ENCODE measurements at regions not wholly inside any gene's neighbourhood (a gene's known extent, or its start where the extent isn't known, plus 50 kb on each side); places are given as distances from the start of the nearest gene placed in this dataset.
"Not testable (repeated sequence)": the region's sequence is repeated elsewhere in the genome, so short reads cannot be mapped to it uniquely, and the experiment has no call there.

DNA sequence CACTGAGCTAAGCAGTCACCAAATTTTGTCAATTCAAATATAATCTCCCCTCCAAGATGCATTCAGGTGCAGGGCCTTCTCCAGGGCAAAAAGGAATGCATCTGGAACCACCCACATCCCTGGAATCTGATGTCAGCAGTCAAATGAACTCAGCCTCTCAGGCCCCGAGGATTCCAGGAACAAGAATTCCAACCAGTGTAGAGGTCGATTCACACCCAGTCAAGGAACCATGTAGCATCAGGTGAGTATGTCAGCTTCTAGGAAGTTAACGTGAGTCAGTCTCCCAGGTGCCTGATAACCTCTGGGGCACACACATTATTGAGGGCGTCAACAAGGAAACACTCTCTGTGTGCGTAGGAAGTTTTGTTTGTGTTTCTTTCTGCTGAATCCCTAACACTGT is 122.2 kb upstream of the VOPP1 start:
- H3K27me3 Mint-ChIP-seq: peaks cover 18% of the 10 kb centered on the region
- not testable (repeated sequence) for H3K9me3 Mint-ChIP-seq; H3K27ac Mint-ChIP-seq (ENCODE audit: low read depth); H3K4me1 Mint-ChIP-seq; H3K4me3 Mint-ChIP-seq; DNase-seq (ENCODE audit: low spot score in 2 of 2); H3K36me3 Mint-ChIP-seq (ENCODE audit: insufficient read depth); ATAC-seq (replicated peaks; ENCODE audit: extremely low read depth, poor library complexity, severe bottlenecking)

DNA sequence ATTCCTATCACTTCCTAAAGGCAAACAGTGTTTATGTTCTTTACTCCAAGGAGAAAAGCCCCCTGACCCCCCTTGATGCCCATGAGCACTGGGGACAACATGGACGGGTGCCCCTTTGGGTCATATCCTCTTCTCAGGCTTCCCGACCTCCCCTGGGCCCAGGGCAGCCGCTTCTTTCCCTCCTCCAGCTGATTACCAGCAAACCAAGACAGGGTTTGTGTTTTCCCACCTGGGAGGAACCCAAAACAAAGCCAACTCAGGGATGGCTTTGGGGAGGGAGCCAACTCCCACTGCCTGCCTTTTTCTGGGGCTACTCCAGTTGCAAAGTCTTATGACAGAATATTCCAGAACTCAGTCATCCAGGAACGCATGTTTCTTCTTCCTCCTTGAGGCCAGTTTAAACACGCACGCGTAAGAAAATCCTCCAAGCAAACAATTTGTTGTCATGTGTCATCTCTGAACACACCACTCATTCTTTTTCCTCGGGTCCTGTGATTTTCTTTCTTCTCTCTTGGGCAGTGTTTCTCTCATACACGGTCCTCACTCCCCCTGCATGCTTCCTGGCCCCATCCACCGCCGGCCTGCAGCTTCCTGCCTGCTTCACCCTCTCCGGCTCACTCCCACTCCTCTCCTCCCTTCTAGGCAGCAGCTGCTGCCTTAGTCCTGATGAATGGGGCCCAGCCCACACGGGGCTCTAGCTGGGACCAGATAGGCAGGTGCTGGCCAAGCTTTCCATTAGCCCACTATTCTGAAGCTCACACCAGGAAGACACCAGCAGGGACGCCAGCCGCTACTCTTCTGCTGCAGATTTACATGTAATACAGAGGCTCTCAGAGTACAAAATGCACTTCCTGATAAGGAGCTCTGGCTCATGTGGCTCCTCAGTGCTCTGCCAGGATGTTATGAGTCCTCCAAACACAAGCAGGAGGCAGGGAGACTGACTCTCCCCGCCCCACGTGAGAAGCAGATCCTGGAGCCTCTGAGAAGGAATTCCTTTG is 116.7 kb upstream of the VOPP1 start:
- not testable (repeated sequence) for H3K4me1 Mint-ChIP-seq; H3K27ac Mint-ChIP-seq (ENCODE audit: low read depth); H3K4me3 Mint-ChIP-seq; H3K36me3 Mint-ChIP-seq (ENCODE audit: insufficient read depth); DNase-seq (ENCODE audit: low spot score in 2 of 2); H3K9me3 Mint-ChIP-seq
- peak; percentile 28 for ATAC-seq (replicated peaks; ENCODE audit: extremely low read depth, poor library complexity, severe bottlenecking)
- H3K27me3 Mint-ChIP-seq: peaks cover 40% of the 10 kb centered on the region

DNA sequence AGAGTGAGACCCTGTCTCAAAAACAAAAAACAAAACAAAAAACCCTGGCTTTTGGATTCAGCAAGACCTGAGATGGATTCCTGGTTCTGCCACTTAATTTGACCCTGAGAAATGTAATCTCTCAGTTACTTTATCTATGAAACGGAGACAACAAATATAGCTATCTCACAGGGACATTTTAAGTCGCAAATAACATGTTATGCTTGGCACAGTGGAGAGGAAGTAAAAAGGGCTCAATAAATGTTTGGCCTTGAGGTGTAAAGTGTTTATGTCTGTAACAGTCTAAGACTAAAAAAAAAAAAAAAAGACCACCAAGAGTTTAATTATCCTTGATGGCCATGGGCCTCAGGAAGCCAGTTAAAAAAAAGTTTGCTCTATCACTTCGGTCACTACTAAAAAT is 116.0 kb upstream of the VOPP1 start:
- DNase-seq (ENCODE audit: low spot score in 2 of 2); ATAC-seq (replicated peaks; ENCODE audit: extremely low read depth, poor library complexity, severe bottlenecking); H3K9me3 Mint-ChIP-seq; H3K4me1 Mint-ChIP-seq; H3K27ac Mint-ChIP-seq (ENCODE audit: low read depth); H3K36me3 Mint-ChIP-seq (ENCODE audit: insufficient read depth); H3K4me3 Mint-ChIP-seq: not testable (repeated sequence)
- H3K27me3 Mint-ChIP-seq: peaks cover 47% of the 10 kb centered on the region

DNA sequence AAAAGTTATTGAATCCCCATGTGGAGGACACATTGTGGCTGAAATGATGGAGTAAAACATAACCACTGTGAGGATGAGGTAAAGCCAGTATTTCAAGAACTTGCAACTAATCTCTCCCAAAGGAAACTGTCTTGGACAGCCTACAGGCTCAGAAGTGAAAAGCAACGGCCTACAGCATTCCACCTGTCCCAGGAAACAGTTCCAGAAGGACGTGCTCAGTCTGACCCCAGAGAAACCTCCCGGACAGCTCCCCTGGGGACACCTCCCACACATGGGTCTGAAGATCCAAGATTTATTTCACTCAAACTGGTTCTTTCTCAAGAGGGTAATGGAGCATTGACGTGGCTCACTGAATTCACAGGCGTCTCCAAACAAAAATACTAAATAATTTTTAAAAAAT is 115.0 kb upstream of the VOPP1 start:
- not testable (repeated sequence) for DNase-seq (ENCODE audit: low spot score in 2 of 2); H3K9me3 Mint-ChIP-seq; ATAC-seq (replicated peaks; ENCODE audit: extremely low read depth, poor library complexity, severe bottlenecking); H3K4me1 Mint-ChIP-seq; H3K4me3 Mint-ChIP-seq; H3K36me3 Mint-ChIP-seq (ENCODE audit: insufficient read depth); H3K27ac Mint-ChIP-seq (ENCODE audit: low read depth)
- H3K27me3 Mint-ChIP-seq: peaks cover 54% of the 10 kb centered on the region

DNA sequence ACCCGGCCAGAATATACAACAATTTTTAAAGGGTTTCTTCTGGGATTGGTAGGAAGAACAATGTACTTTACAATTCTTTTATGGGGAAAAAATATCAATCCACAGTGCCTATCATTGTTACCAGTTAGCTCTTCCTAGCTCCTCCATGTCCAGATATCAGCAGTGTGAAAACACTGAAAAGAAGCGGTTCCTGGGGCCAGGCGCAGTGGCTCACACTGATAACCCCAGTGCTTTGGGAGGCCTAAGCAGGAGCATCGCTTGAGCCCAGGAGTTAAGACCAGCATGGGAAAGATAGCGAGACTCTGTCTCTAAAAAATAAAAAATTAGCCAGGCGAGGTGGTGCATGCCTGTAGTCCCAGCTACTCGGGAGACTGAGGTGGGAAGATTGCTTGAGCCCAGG is 114.5 kb upstream of the VOPP1 start:
- not testable (repeated sequence) for H3K9me3 Mint-ChIP-seq; H3K36me3 Mint-ChIP-seq (ENCODE audit: insufficient read depth); H3K27ac Mint-ChIP-seq (ENCODE audit: low read depth); H3K4me1 Mint-ChIP-seq; H3K4me3 Mint-ChIP-seq; DNase-seq (ENCODE audit: low spot score in 2 of 2); ATAC-seq (replicated peaks; ENCODE audit: extremely low read depth, poor library complexity, severe bottlenecking)
- H3K27me3 Mint-ChIP-seq: peaks cover 54% of the 10 kb centered on the region

DNA sequence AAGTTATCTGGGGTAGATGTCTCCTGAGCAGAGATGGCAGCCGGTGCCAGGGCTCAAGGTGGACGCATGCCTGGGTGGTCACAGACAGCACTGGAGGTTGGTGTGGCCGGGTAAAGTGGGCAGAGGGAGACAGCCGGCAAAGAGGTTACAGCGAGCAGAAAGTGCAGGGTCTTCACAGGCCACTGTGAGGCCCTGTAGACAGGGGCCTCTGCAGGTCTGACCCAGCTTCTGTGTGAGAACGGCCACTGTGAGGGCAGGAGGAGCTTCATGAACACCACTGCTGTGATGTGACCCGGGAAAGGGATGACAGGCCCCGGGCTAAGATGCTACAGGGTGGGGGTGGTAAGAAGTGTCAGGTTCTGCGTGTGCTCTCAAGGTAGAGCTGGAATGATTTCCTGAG is 111.2 kb upstream of the VOPP1 start:
- DNase-seq (ENCODE audit: low spot score in 2 of 2); ATAC-seq (replicated peaks; ENCODE audit: extremely low read depth, poor library complexity, severe bottlenecking); H3K4me3 Mint-ChIP-seq; H3K36me3 Mint-ChIP-seq (ENCODE audit: insufficient read depth); H3K27ac Mint-ChIP-seq (ENCODE audit: low read depth); H3K9me3 Mint-ChIP-seq; H3K4me1 Mint-ChIP-seq: not testable (repeated sequence)
- H3K27me3 Mint-ChIP-seq: peaks cover 27% of the 10 kb centered on the region

DNA sequence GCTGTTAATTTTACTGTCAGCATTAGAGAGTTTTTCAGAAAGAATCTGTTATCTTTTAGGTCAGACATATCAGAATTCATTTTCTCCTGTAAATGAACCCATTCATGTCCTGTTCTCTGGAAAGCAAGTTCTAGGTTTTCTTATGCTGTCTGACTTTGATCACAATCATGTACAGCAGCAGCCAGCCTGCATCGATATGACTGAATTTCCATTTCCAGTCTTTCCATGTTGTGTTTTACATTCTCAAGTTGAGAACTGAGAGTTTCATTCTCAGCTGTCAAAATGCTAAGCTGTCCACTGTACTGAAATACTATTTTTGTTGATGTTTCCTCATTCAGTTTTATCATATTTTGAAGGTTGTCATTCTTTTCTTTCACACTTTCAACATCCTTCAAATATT is 103.3 kb upstream of the VOPP1 start:
- H3K27ac Mint-ChIP-seq (ENCODE audit: low read depth); H3K36me3 Mint-ChIP-seq (ENCODE audit: insufficient read depth); H3K4me3 Mint-ChIP-seq; DNase-seq (ENCODE audit: low spot score in 2 of 2); H3K4me1 Mint-ChIP-seq; ATAC-seq (replicated peaks; ENCODE audit: extremely low read depth, poor library complexity, severe bottlenecking); H3K9me3 Mint-ChIP-seq; H3K27me3 Mint-ChIP-seq: not testable (repeated sequence)

DNA sequence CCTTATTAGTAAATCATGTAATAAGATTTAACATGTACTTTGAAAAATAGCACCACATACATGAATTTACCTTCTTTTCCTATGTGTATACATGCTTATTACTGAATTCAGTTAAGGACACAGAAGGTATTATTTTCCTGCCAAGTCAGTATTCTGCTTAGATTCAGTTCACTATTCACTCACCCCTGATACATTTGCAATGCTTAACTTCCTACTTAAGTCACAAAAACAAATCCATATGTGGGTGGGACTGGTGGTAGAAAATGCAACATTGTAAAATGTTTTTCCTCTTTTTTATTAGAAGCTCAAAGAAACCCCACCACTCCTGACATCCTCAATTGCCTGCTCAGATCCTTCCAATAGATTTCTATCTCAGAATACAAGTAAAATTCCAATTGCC is 101.2 kb upstream of the VOPP1 start:
- ATAC-seq (replicated peaks; ENCODE audit: extremely low read depth, poor library complexity, severe bottlenecking); H3K4me1 Mint-ChIP-seq; H3K27ac Mint-ChIP-seq (ENCODE audit: low read depth); DNase-seq (ENCODE audit: low spot score in 2 of 2); H3K36me3 Mint-ChIP-seq (ENCODE audit: insufficient read depth); H3K4me3 Mint-ChIP-seq; H3K9me3 Mint-ChIP-seq: not testable (repeated sequence)
- peaks cover 10% of the 10 kb centered on the region for H3K27me3 Mint-ChIP-seq

DNA sequence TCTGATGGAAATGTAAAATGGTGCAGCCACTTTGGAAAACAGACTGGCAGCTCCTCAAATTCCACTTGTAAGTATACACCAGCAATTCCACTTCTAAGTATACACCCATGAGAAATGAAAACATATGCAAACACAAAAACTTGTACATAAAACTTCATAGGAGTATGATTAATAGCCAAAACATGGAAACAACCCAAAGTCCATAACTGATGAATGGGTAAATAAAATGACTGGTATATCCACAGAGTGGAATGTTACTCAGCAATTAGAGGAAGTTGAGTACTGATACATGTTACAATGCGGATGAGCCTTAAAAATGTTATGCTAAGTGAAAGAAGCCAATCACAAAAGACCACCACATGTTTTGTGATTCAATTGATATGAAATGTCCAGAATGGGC is 99.8 kb upstream of the VOPP1 start:
- peaks cover 15% of the 10 kb centered on the region for H3K27me3 Mint-ChIP-seq
- H3K27ac Mint-ChIP-seq (ENCODE audit: low read depth); H3K36me3 Mint-ChIP-seq (ENCODE audit: insufficient read depth); H3K4me1 Mint-ChIP-seq; ATAC-seq (replicated peaks; ENCODE audit: extremely low read depth, poor library complexity, severe bottlenecking); H3K9me3 Mint-ChIP-seq; H3K4me3 Mint-ChIP-seq; DNase-seq (ENCODE audit: low spot score in 2 of 2): not testable (repeated sequence)

DNA sequence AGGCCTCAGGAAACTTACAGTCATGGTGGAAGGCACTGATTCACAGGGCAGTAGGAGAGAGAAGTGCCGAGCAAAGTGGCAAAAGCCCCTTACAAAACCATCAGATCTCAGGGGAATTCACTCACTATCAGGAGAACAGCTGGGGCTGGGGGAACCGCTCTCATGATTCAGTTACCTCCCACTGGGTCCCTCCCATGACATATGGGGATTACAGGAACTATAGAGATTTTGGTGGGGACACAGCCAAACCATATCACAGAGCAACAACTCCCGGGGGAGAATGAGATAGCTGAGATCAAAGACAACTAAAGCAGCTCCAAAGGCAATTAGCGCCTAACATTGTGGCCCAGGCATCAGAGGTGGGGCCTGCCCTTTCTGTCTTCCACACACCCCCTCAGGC is 85.4 kb upstream of the VOPP1 start:
- ATAC-seq (replicated peaks; ENCODE audit: extremely low read depth, poor library complexity, severe bottlenecking) (no peak), DNase-seq (ENCODE audit: low spot score in 2 of 2) (no peak)
- Mint-ChIP-seq H3K27ac (ENCODE audit: low read depth) (no peak overlapping the region), H3K36me3 (ENCODE audit: insufficient read depth) (no peaks in the 10 kb centered on the region), H3K9me3 (no peaks in the 10 kb centered on the region), H3K4me3 (no peak overlapping the region), H3K4me1 (no peaks in the 10 kb centered on the region), H3K27me3 (peaks cover 14% of the 10 kb centered on the region)

DNA sequence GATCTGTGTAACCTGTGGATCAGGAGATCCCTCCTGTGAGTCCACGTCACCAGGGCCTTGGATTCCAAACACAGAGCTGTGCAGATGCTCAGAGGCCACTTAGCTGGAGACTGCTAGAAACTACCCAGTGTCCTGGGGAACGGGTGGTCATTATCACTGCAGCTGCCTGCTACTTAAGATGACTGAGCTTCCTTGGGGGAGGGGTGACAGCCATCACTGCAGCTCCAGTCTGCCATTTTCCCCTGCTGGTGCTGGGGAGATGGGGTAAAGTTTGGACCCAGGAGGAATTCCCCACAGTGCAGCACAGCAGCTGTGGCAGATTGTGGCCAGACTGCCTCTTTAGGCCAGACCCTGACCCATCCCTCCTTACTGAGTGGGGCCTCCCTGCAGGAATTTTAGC is 78.8 kb upstream of the VOPP1 start:
- DNase-seq (ENCODE audit: low spot score in 2 of 2): no peak
- no peaks in the 10 kb centered on the region for H3K4me1 Mint-ChIP-seq
- no peak overlapping the region for H3K27ac Mint-ChIP-seq (ENCODE audit: low read depth)
- no peak overlapping the region for H3K4me3 Mint-ChIP-seq
- no peaks in the 10 kb centered on the region for H3K36me3 Mint-ChIP-seq (ENCODE audit: insufficient read depth)
- ATAC-seq (replicated peaks; ENCODE audit: extremely low read depth, poor library complexity, severe bottlenecking): no peak
- H3K27me3 Mint-ChIP-seq: peaks cover 39% of the 10 kb centered on the region
- no peaks in the 10 kb centered on the region for H3K9me3 Mint-ChIP-seq

DNA sequence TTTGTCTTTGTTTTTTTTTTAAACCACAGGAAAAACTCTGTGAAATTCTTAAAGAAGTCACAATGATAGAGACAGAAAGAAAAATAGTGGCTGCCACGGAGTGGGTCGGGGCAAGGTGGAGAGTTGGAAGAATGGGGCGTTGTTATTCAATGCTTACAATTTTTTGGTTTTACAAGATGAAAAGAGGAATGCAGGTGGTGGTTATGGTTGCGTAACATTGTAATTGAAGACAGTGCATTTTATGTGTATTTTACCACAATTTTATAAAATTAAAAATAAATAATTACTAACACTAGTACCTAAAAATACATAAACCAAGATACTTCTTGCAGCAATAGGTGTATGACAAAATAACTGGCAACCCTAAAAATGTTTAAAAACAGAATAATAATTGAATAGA is 76.9 kb upstream of the VOPP1 start:
- Mint-ChIP-seq H3K27me3 (peaks cover 39% of the 10 kb centered on the region), H3K27ac (ENCODE audit: low read depth) (no peak overlapping the region), H3K36me3 (ENCODE audit: insufficient read depth) (peaks cover 2% of the 10 kb centered on the region), H3K4me1 (no peaks in the 10 kb centered on the region), H3K9me3 (no peaks in the 10 kb centered on the region), H3K4me3 (no peak overlapping the region)
- DNase-seq (ENCODE audit: low spot score in 2 of 2): no peak
- ATAC-seq (replicated peaks; ENCODE audit: extremely low read depth, poor library complexity, severe bottlenecking): no peak

DNA sequence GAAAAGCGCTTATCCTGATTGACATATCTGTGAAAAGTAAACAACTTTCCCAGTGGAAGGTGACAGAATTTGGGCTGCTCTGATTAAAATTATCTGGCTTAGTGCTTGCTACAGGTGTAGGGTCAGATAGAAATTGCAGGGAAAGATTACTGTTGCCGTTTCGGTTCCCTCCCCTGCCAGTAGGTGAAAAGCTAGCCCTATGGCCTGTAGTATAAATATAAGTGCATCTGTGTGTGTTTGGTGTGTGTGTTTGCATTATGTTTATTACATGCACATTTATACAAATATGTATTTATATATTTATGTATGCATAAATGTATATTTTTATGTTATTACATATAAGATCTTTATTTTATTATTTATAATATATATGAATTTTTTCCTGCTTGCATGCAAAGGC is 72.3 kb upstream of the VOPP1 start:
- Mint-ChIP-seq H3K9me3 (no peaks in the 10 kb centered on the region), H3K4me1 (peaks cover 10% of the 10 kb centered on the region), H3K4me3 (no peak overlapping the region), H3K27ac (ENCODE audit: low read depth) (no peak overlapping the region), H3K27me3 (no peaks in the 10 kb centered on the region), H3K36me3 (ENCODE audit: insufficient read depth) (peaks cover 2% of the 10 kb centered on the region)
- DNase-seq (ENCODE audit: low spot score in 2 of 2) (no peak), ATAC-seq (replicated peaks; ENCODE audit: extremely low read depth, poor library complexity, severe bottlenecking) (no peak)
